Fibroblast of mammary gland (primary cell): ENCODE measurements at regions not wholly inside any gene's neighbourhood (a gene's known extent, or its start where the extent isn't known, plus 50 kb on each side); places are given as distances from the start of the nearest gene placed in this dataset.

Experiments used
- DNase-seq: peaks from one replicate; pipeline ENCODE4 v3.0.0-alpha.2; 2010; ENCODE audit warnings: low read depth
- H3K4me3 ChIP-seq: 2 replicates; pipeline ENCODE4 v1.5.1; 2011; ENCODE audit warnings: low read depth, mild to moderate bottlenecking, low read length, moderate library complexity; ENCODE audit not compliant: control insufficient read depth
- TF ChIP-seq, protein P1 (sequence below): conservative IDR thresholded peaks from 2 replicates; pipeline ENCODE4 v1.5.1; 2011; ENCODE audit warnings: low read depth, low read length, inconsistent platforms; ENCODE audit not compliant: control insufficient read depth, insufficient read depth

GRCh38 chr15:59838900-59839299 lies 149.8 kb upstream of the BNIP2 start:
- H3K4me3 ChIP-seq, result no peak overlapping the region
- no peak for DNase-seq
- TF ChIP-seq, protein P1, sequence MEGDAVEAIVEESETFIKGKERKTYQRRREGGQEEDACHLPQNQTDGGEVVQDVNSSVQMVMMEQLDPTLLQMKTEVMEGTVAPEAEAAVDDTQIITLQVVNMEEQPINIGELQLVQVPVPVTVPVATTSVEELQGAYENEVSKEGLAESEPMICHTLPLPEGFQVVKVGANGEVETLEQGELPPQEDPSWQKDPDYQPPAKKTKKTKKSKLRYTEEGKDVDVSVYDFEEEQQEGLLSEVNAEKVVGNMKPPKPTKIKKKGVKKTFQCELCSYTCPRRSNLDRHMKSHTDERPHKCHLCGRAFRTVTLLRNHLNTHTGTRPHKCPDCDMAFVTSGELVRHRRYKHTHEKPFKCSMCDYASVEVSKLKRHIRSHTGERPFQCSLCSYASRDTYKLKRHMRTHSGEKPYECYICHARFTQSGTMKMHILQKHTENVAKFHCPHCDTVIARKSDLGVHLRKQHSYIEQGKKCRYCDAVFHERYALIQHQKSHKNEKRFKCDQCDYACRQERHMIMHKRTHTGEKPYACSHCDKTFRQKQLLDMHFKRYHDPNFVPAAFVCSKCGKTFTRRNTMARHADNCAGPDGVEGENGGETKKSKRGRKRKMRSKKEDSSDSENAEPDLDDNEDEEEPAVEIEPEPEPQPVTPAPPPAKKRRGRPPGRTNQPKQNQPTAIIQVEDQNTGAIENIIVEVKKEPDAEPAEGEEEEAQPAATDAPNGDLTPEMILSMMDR, result no peak

DNA sequence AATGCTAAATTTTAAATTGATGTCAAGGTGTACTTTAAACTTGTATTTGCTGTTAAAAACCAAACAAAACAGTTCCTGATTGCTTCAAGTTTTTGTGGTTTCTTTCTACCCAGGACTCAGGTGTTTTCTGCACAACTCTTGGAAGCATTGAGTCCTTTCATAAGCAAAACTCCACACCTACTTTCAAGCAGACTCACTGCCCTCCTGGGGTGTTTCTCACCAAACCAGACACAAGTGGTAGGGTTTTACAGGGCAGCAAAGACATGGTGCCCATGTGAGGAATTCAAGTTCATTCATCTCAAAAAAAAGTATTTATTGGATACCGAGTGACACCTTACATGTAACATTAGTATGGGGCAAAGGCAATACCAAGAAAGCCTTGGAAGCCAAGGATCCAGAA lies 146.7 kb upstream of the BNIP2 start:
- no peak overlapping the region for H3K4me3 ChIP-seq
- TF ChIP-seq, protein P1, result no peak
- DNase-seq, result no peak

DNA sequence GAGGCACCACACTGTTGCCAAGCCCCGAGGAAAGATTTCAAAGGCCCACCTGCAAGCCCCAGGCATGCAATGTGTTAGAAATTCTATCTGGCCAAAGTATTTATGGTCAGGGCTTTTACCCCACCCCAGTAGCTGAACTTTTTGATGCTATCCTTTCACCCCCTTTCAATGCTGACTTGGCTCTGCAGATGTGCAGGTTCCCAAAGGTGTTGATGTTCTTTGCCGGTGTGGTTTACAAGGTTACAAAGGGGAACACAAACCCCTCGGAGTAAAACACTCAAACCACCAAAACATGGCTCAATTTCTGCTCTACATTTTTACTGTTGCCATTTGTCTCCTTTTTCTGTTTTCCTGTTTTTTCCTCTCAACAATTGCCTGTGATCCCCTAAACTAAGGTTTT lies 145.4 kb upstream of the BNIP2 start:
- DNase-seq, result no peak
- TF ChIP-seq, protein P1, result no peak
- H3K4me3 ChIP-seq, result no peak overlapping the region

DNA sequence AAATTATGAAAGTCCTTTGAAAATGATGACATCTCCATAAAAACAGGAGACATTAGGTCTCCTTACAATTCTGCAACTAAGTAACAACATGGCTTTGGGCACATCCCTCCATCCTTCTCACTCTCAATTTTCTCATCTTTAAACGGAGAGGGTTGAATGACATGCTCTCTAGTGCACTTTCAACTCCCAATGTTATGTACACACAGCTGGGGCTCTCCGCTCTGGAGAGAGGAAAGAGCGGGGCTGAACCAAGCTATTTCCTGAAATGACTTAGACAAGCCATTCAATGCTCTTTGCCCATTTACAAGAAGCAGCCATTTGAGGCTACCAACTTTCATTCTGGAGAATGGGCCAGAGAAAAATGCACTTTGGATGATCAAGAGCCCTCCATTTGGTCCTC lies 144.2 kb upstream of the BNIP2 start:
- TF ChIP-seq, protein P1, result no peak
- H3K4me3 ChIP-seq, result no peak overlapping the region
- DNase-seq, result no peak

GRCh38 chr15:59830873-59831272 lies 141.8 kb upstream of the BNIP2 start:
- H3K4me3 ChIP-seq, result no peak overlapping the region
- no peak for DNase-seq
- TF ChIP-seq, protein P1, result no peak

GRCh38 chr15:59830098-59830497 lies 141.0 kb upstream of the BNIP2 start:
- no peak overlapping the region for H3K4me3 ChIP-seq
- DNase-seq, result no peak
- TF ChIP-seq, protein P1, result no peak

DNA sequence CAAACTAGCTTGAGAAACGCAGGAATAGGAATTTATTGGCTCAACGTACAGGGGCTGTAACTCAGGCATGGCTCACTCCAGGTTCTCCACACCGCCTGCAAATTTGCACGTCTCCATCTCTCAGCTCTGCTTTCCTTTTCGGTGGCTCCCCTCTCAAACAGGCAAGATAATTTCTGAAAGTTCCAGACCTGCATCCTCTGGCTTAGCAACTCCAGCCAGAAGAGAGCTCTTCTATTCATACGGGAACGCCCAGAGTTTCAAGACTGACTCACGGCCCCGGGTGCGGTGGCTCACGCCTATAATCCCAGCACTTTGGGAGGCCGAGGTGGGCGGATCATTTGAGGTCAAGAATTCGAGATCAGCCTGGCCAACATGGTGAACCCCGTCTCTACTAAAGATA lies 139.7 kb upstream of the BNIP2 start:
- H3K4me3 ChIP-seq, result no peak overlapping the region
- TF ChIP-seq, protein P1, result no peak
- DNase-seq, result no peak
